HG03457 (cell line): ENCODE measurements at regions not wholly inside any gene's neighbourhood (a gene's known extent, or its start where the extent isn't known, plus 50 kb on each side); places are given as distances from the start of the nearest gene placed in this dataset.

Experiments
- ATAC-seq: cut with Tn5 transposase; IDR thresholded peaks from one replicate; pipeline ENCODE4 v1.9.1; 2021; ENCODE audit warnings: moderate number of reproducible peaks; ENCODE audit not compliant: unreplicated experiment

GRCh38 chr21:21715266-21715969 lies 717.2 kb downstream of the NCAM2 start:
- ATAC-seq: no peak

DNA sequence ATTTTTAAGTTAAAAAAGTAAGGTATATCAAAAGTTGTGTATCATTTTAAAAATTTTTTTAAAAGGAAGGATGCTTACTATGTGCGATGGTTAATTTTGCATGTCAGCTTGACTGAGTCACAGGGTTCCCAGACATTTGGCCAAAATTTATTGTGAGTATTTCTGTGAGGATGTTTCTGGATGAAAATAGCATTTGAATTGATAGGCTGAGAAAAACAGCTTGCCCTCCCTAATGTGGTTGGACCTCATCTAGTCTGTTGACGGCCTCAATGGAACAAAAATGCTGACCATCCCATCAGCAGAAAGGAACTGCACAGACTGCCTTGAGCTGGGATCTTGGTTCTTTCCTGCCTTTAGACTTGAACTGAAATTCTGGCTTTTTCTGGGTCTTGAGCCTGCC lies 724.5 kb downstream of the NCAM2 start:
- ATAC-seq: no peak

GRCh38 chr21:21730512-21730911 lies 732.3 kb downstream of the NCAM2 start:
- ATAC-seq: no peak

- ATAC-seq: no peak
Observed at GRCh38 chr21:21731626-21732025, 733.4 kb downstream of the NCAM2 start.

DNA sequence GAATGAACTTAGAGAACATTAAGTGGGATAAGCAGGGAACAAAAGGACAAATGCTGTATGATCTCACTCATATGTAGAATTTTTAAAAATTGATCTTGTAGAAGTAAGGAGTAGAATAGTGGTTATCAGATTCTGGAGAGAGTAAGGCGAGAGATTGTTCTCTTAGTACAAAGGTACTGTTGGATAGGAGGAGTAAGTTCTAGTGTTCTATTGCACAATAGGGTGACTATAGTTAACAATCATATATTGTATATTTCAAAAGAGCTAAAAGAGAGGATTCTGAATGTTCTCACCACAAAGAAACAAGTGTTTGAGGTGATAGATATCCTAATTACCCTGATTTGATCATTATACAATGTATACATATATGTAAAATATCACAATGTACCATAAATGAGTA lies 735.9 kb downstream of the NCAM2 start:
- no peak for ATAC-seq

DNA sequence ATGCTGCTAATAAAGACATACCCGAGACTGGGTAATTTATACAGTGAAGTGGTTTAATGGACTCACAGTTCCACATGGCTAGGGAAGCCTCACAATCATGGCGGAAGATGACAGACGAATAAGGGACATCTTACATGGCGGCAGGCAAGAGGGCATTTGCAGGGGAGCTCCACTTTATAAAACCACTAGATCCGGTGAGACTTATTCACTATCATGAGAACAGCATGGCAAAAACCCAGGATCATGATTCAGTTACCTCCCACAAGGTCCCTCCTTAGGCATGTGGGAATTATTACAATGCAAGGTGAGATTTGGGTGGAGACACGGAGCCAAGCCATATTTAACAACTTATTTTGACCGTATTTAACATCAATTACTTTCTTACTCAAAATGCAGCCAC lies 739.0 kb downstream of the NCAM2 start:
- no peak for ATAC-seq

DNA sequence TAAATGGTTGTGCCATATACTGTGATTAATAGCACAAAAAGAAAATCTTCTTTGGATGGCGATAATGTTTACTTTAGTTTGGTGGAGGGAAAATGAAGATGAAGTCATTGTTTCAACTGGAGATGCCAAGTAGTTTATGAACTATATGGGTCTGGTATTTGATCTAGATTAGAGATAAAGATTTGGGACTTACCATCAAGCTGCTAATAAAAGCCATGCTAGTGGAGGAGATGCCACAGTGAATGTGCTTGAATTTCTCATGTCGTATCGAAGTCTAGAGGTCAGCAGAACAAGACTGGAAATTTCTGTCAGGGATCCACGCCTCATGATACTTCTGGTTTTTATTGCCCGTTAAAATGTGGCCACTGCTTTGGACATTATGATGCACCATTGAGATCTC lies 742.0 kb downstream of the NCAM2 start:
- ATAC-seq: no peak

DNA sequence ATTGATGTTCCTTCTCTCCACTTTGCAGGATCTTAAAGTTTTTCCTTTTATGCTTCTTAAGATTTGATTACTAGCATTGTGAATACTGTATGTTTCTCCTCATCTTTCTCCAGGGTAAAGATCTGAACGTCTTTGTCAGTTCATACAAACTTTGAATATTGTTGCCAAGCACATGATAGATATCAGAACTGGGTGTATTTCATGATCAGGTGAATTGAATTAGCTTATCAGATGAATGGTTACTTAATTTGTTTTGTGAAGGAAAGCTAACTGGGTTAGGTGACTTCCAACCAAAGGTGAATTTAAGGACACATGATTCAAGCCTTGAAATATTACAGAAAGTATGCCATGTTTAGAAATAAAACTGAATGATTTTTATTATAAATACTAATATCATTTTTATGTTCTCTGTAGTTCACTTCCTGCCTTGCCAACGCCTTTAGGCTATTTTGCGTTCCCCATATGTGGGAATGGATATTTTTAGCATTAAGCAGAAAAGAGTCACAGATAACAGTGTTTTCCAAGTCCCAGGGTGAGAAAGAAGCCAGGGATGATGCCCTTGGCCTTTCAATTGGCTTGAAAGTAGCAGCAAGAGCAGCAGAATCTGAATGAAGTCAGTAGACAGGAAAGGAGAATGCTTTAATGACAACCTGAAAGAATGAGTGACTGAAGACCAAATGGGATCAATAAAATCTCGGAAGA lies 752.1 kb downstream of the NCAM2 start:
- no peak for ATAC-seq

DNA sequence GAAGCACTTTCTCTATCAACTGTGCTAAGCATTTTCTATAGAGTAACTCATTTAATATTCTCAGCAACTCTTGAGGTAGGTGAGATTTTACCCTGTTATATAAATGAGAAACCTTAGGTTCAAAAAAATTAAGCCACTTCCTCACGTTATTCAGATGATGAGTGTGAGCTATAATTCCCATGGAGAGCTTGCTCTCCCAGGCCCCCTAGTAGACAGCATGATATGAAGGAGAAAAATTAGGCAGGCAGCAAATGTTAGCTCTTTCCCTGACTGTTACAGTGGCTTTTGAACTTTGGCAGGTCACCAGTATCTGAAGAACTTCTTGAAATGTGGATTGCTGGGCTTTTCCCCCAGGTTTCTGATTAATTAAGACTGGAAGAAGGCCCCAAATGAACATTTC lies 753.1 kb downstream of the NCAM2 start:
- ATAC-seq: no peak

DNA sequence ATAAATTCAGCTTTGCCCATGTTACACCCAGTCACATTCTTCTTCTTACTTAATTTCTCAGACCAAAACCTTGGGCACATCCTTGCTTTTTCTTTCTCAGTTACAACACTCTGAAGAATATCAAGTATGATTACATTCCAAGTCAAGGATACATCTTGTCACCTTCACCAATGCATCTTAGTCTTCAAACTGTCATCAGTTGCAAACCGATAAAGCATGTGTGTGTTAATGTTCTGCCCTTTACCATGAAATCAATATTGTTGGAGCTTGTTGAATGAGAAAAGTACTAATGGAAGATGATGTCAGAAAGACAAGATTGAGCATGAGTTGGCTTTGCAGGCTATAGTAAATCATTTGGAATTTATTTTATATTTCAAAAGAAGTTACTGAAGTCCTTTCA lies 764.6 kb downstream of the NCAM2 start:
- no peak for ATAC-seq

DNA sequence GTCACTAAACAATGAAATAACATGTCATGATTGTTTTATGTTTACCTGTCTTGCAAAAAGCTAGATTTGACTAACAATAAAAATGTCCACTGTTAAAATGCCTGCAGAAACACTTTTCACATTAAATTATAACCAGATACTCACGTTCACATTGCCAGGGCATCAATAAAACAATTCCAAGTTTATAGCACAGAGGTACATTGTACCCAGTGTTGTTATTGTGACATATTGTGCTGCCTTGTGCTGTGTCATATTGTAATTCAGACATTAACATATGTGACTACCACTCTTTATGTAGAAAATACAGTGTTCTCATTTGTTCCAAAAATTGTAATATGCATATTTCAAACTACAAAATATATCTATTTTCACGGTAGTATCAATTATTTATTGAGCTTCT lies 766.1 kb downstream of the NCAM2 start:
- ATAC-seq: no peak

DNA sequence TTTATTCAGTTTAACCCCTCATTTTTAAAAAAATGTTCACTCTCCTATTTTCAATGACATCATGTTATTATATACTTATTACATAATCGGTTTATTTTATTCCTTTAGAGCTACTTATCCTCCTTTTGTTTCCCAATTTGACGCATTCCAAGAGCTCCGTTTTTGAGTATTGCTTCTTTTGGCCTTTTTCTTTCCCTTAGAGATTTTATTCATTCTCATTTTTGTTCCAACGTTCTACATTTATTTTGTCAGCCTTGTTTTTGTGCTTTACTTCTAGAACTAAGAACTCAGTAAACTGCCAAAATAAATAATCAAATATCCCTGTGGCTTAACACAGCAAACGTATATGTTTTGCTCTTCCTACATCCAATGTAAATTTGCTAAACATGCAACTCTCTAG lies 769.1 kb downstream of the NCAM2 start:
- ATAC-seq: no peak

DNA sequence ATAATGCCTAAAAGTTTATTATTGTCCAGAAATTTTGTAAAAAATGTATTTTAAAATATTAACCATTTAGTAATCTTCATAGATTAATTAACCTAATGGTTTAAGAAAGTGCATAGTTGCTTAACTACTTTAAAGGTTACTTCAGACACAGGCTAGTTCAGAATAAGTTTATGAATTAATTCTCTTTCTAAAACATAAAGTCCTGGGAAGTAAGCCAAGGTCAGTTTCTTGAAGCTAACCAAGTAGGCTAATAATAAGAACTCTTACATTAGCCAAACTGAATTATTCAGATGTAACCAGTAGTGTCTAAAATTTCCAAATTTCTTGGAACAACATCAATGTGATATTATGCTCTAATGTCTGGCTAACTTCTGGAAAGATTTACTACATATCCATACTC lies 790.4 kb downstream of the NCAM2 start:
- ATAC-seq: no peak

GRCh38 chr21:21801921-21802320 lies 803.7 kb downstream of the NCAM2 start:
- no peak for ATAC-seq

DNA sequence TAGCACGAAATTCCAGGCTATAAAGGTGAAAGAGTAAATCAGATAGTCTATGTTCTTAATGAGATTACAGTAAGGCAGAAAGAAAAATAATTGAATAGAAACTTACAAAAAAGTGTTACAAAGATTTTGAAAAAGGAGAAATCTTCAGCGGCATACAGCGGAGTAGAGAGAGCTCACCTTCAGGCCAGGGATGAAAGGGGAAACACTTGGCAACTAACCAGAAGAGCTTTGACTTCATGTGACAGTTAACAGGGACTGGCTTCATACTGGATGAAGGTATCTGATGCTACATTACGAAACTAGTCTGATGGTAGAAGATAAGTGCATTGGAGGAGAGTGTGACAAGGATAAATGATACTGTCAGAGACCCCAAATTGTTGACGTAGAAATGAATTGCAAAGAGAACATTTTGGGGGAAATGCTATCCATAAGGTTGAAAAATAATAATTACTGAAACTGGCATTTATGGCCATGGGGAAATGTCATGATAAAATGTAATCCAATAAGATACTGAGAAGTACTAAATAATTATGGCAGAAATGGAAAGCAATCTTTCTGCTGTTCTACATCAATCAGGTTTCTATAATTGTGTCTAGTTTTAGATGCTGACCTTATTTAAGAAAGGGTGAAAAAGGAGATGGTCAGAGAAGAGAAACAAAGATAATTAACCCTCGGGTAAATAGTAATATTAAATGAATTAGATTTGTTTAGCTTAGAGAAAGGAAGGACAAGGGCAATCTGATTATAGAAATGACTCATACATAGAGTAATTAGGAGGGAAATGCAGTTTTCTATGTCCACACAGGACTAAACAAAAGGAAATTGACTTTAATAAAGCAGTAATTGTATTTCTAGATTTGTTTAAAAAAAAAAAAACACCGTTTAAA lies 808.7 kb downstream of the NCAM2 start:
- ATAC-seq: no peak

- no peak for ATAC-seq
Observed at GRCh38 chr21:21807598-21807903, 809.3 kb downstream of the NCAM2 start.

GRCh38 chr21:21813289-21813688 lies 815.1 kb downstream of the NCAM2 start:
- ATAC-seq: no peak

- ATAC-seq: no peak
Observed at GRCh38 chr21:21813934-21814333, 815.7 kb downstream of the NCAM2 start.

- ATAC-seq: no peak
Observed at GRCh38 chr21:21816778-21817177, 818.6 kb downstream of the NCAM2 start.

GRCh38 chr21:21818898-21819297 lies 820.7 kb downstream of the NCAM2 start:
- no peak for ATAC-seq

DNA sequence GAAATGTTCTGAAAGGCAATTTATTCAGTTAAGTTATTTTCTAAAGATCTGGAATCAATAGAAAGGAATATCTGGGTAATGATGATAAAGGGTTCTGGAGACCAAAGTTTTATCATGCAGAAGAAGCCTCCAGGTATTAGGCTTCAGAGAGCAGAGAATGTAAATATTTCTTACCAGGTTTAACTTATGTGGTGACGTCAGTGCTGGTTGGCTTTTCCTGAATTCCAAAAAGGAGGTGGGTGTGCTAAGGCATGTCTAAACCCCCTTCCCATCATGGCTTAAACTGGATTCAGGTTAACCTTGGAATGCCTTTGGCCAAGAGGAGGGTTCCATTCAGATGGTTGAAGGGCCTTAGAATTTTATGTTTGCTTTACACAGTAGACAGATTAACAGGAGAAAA lies 829.9 kb downstream of the NCAM2 start:
- ATAC-seq: no peak

- no peak for ATAC-seq
Observed at GRCh38 chr21:21831036-21831435, 832.8 kb downstream of the NCAM2 start.
